ENCODE measurements at regions not wholly inside any gene's neighbourhood (a gene's known extent, or its start where the extent isn't known, plus 50 kb on each side); places are given as distances from the start of the nearest gene placed in this dataset.
"Not testable (repeated sequence)": the region's sequence is repeated elsewhere in the genome, so short reads cannot be mapped to it uniquely, and the experiment has no call there.

GRCh38 chr7:157467496-157468212 lies 130.8 kb downstream of the DNAJB6 start:
- DNase-seq = no peak

- no peak for DNase-seq
Measured at GRCh38 chr7:157468221-157469111, 131.7 kb downstream of the DNAJB6 start.

GRCh38 chr7:157469181-157470016 lies 132.6 kb downstream of the DNAJB6 start:
- DNase-seq = no peak

GRCh38 chr7:157470017-157470322 lies 133.2 kb downstream of the DNAJB6 start:
- no peak for DNase-seq

- no peak for DNase-seq
Measured at GRCh38 chr7:157470701-157471131, 133.9 kb downstream of the DNAJB6 start.

- no peak for DNase-seq
Measured at GRCh38 chr7:157471259-157472125, 134.7 kb downstream of the DNAJB6 start.

GRCh38 chr7:157472311-157473050 lies 135.7 kb downstream of the DNAJB6 start:
- no peak for DNase-seq

GRCh38 chr7:157473051-157473569 lies 136.3 kb downstream of the DNAJB6 start:
- DNase-seq = no peak

GRCh38 chr7:157474685-157475084 lies 137.9 kb downstream of the DNAJB6 start:
- no peak for DNase-seq

GRCh38 chr7:157475095-157475494 lies 138.3 kb downstream of the DNAJB6 start:
- DNase-seq = no peak

GRCh38 chr7:157475601-157476000 lies 138.8 kb downstream of the DNAJB6 start:
- no peak for DNase-seq

- no peak for DNase-seq
Measured at GRCh38 chr7:157476201-157476600, 139.4 kb downstream of the DNAJB6 start.

GRCh38 chr7:157476654-157477549 lies 140.1 kb downstream of the DNAJB6 start:
- no peak for DNase-seq

- peak; percentile 35 for DNase-seq
Measured at GRCh38 chr7:157477550-157478212, 140.9 kb downstream of the DNAJB6 start.

GRCh38 chr7:157478611-157479010 lies 141.8 kb downstream of the DNAJB6 start:
- DNase-seq = not testable (repeated sequence)

- no peak for DNase-seq
Measured at GRCh38 chr7:157479326-157479725, 142.5 kb downstream of the DNAJB6 start.

- no peak for DNase-seq
Measured at GRCh38 chr7:157480371-157481050, 143.7 kb downstream of the DNAJB6 start.

- no peak for DNase-seq
Measured at GRCh38 chr7:157481389-157481788, 144.6 kb downstream of the DNAJB6 start.

- DNase-seq = no peak
Measured at GRCh38 chr7:157482025-157482424, 145.2 kb downstream of the DNAJB6 start.

Data from activated naive CD4-positive, alpha-beta T cell treated with anti-CD3 and anti-CD28 coated beads, Interleukin-2, amount 50 U/mL, for 16 hours (primary cell).